NT2/D1 (cell line): ENCODE measurements at regions not wholly inside any gene's neighbourhood (a gene's known extent, or its start where the extent isn't known, plus 50 kb on each side); places are given as distances from the start of the nearest gene placed in this dataset.

Source experiments
- SUZ12 ChIP-seq: IDR thresholded peaks from 2 replicates; pipeline ENCODE4 v1.6.1; 2011; ENCODE audit not compliant: insufficient read length, insufficient read depth; ENCODE audit errors: extremely low read depth
- YY1 ChIP-seq: IDR thresholded peaks from 2 replicates; pipeline ENCODE4 v1.6.1; 2011; ENCODE audit not compliant: insufficient read length, insufficient read depth

DNA sequence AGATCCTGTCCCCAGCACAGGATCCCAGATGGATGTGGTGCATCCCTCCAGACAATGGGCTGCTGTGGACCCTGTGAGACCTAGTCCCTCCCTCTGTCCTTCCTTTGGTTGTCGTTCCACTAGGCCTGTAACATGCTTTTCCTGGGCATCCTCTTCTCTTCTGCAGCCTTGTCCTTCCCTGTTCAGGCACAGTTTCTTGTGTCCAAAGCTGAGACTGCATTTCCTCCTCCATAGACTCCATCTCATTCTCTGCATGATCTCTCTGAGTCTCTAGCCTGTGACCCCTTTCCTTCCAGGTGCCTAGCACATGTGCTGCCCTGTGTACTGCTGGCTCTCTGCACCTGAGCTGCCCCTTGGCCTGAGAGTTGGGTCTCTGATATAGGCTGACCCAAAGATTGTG lies 293.5 kb upstream of the IGFBP3 start:
- TF ChIP-seq SUZ12, result no peak
- TF ChIP-seq YY1, result no peak
